H1 (cell line): ENCODE measurements at regions not wholly inside any gene's neighbourhood (a gene's known extent, or its start where the extent isn't known, plus 50 kb on each side); places are given as distances from the start of the nearest gene placed in this dataset.

ENCODE experiments used
- CTCF ChIA-PET: fragments of 300-600 bp; sonication (Branson Sonifier 250); formaldehyde crosslinking; loops from one replicate; lab custom pipeline; 2021; ENCODE audit not compliant: partially characterized antibody; lab: Charles Lee
- POLR2A ChIA-PET: fragments of 300-600 bp; sonication (Branson Sonifier 250); formaldehyde crosslinking; loops from one replicate; lab custom pipeline; 2021; ENCODE audit warnings: inconsistent platforms; ENCODE audit not compliant: partially characterized antibody; lab: Charles Lee
- DNase-seq, 2 experiments: peaks; one replicate each; pipeline versions ENCODE4 v3.0.0 to v3.0.0-alpha.2; 2010 to 2022; ENCODE audit warnings: low spot score in 2 of 2, low read depth in 1 of 2, mixed read lengths in 1 of 2
- FAIRE-seq: peaks from 2 replicates; lab custom pipeline; 2011; peaks lifted over from hg19 to GRCh38; lab: Jason Lieb, UNC
- H2AFZ ChIP-seq: 2 replicates; pipeline ENCODE4 v1.8.1; 2012; ENCODE audit warnings: low read length, inconsistent platforms
- H2AK5ac ChIP-seq: 2 replicates; pipeline ENCODE4 v1.6.1; 2013; ENCODE audit warnings: low read depth, low read length
- H2BK120ac ChIP-seq: replicated peaks from 2 replicates; pipeline ENCODE3; 2013; ENCODE audit warnings: low read depth, low read length, inconsistent platforms
- H2BK12ac ChIP-seq: 2 replicates; pipeline ENCODE4 v1.6.1; 2013; ENCODE audit warnings: low read depth, low read length
- H2BK15ac ChIP-seq: 2 replicates; pipeline ENCODE4 v1.6.1; 2013; ENCODE audit warnings: low read length
- H2BK20ac ChIP-seq: 2 replicates; pipeline ENCODE4 v1.6.1; 2013; ENCODE audit warnings: low read length
- H2BK5ac ChIP-seq: 2 replicates; pipeline ENCODE4 v1.6.1; 2013; ENCODE audit warnings: low read depth, low read length
- H3K14ac ChIP-seq: 2 replicates; pipeline ENCODE4 v1.6.1; 2013; ENCODE audit warnings: inconsistent platforms; ENCODE audit not compliant: insufficient read length
- H3K18ac ChIP-seq: 2 replicates; pipeline ENCODE4 v1.6.1; 2013; ENCODE audit warnings: low read length; ENCODE audit errors: extremely low read depth
- H3K23ac ChIP-seq: 2 replicates; pipeline ENCODE4 v1.6.1; 2013; ENCODE audit warnings: inconsistent platforms; ENCODE audit not compliant: insufficient read length
- H3K23me2 ChIP-seq: 2 replicates; pipeline ENCODE4 v1.6.1; 2013; ENCODE audit warnings: low read depth, low read length
- H3K27ac ChIP-seq: 2 replicates; pipeline ENCODE4 v1.6.1; 2011; ENCODE audit warnings: low read depth, low read length, inconsistent platforms
- H3K27me3 ChIP-seq, 4 experiments: replicated peaks in 1 of 4; 1 replicate in 1 of 4; 2 replicates in 3 of 4; pipeline versions ENCODE4 v1.6.1 to v1.8.1; 2011 to 2013; ENCODE audit warnings: low read length in 3 of 4, mild to moderate bottlenecking in 3 of 4, inconsistent platforms in 2 of 4, mixed read lengths in 2 of 4, moderate library complexity in 1 of 4; ENCODE audit not compliant: control insufficient read depth in 3 of 4, insufficient read depth in 3 of 4; ENCODE audit errors: extremely low read depth in 1 of 4
- H3K36me3 ChIP-seq, 4 experiments: 2 replicates each; pipeline versions ENCODE4 v1.6.1 to v1.8.1; 2011 to 2013; ENCODE audit warnings: mild to moderate bottlenecking in 4 of 4, low read length in 3 of 4, moderate library complexity in 2 of 4, control low read depth in 1 of 4, inconsistent platforms in 1 of 4; ENCODE audit not compliant: insufficient read depth in 4 of 4, control insufficient read depth in 2 of 4
- H3K4ac ChIP-seq: replicated peaks from 2 replicates; pipeline ENCODE3; 2013; ENCODE audit warnings: low read length, low read depth, mixed read lengths, inconsistent platforms; ENCODE audit not compliant: insufficient read length
- H3K4me1 ChIP-seq, 4 experiments: replicated peaks in 1 of 4; 1 replicate in 1 of 4; 2 replicates in 3 of 4; pipeline versions ENCODE4 v1.6.1 to v1.8.1; 2011 to 2013; ENCODE audit warnings: low read length in 3 of 4, inconsistent platforms in 2 of 4, mixed read lengths in 1 of 4; ENCODE audit not compliant: insufficient read depth in 4 of 4, control insufficient read depth in 3 of 4
- H3K4me2 ChIP-seq, 2 experiments: 2 replicates each; pipeline versions ENCODE4 v1.6.1 to v1.8.1; 2011 to 2013; ENCODE audit warnings: low read depth in 2 of 2, low read length in 2 of 2, control low read depth in 1 of 2, inconsistent platforms in 1 of 2, mild to moderate bottlenecking in 1 of 2; ENCODE audit not compliant: insufficient read depth in 1 of 2
- H3K4me3 ChIP-seq, 4 experiments: fragments of 200-600, 300-600 bp in 1 of 4; sonication (generic), shearing (Covaris generic), sonication (Bioruptor Twin) in 1 of 4; 2 replicates each; pipeline versions ENCODE4 v1.5.1 to v1.8.1; 2011 to 2016; ENCODE audit warnings: low read length in 4 of 4, low read depth in 3 of 4, control low read depth in 2 of 4, inconsistent platforms in 2 of 4, mild to moderate bottlenecking in 2 of 4, mixed read lengths in 1 of 4, moderate library complexity in 1 of 4; ENCODE audit not compliant: insufficient read depth in 2 of 4; ENCODE audit errors: extremely low read depth in 1 of 4
- H3K56ac ChIP-seq: replicated peaks from 2 replicates; pipeline ENCODE3; 2013; ENCODE audit warnings: low read depth, mild to moderate bottlenecking, mixed read lengths, low read length, inconsistent platforms; ENCODE audit not compliant: insufficient read length
- H3K79me1 ChIP-seq: 2 replicates; pipeline ENCODE4 v1.6.1; 2013; ENCODE audit warnings: low read depth, low read length, control low read depth
- H3K79me2 ChIP-seq, 2 experiments: 2 replicates each; pipeline versions ENCODE4 v1.6.1 to v1.8.1; 2012 to 2013; ENCODE audit warnings: low read length in 2 of 2, mild to moderate bottlenecking in 2 of 2, inconsistent platforms in 1 of 2; ENCODE audit not compliant: insufficient read depth in 2 of 2, control insufficient read depth in 1 of 2
- H3K9ac ChIP-seq, 4 experiments: replicated peaks in 1 of 4; 1 replicate in 1 of 4; 2 replicates in 3 of 4; pipeline versions ENCODE4 v1.6.1 to v1.8.1; 2011 to 2013; ENCODE audit warnings: low read depth in 3 of 4, low read length in 3 of 4, control low read depth in 2 of 4, mild to moderate bottlenecking in 2 of 4, moderate library complexity in 2 of 4, inconsistent platforms in 1 of 4; ENCODE audit errors: extremely low read depth in 1 of 4
- H3K9me3 ChIP-seq, 2 experiments: 2 replicates each; pipeline versions ENCODE4 v1.6.1 to v1.8.1; 2012 to 2013; ENCODE audit warnings: mild to moderate bottlenecking in 2 of 2, moderate library complexity in 2 of 2, control low read depth in 1 of 2, inconsistent platforms in 1 of 2, low read depth in 1 of 2, low read length in 1 of 2, mixed read lengths in 1 of 2; ENCODE audit not compliant: insufficient read depth in 2 of 2
- H4K20me1 ChIP-seq, 2 experiments: replicated peaks in 1 of 2; 2 replicates each; pipeline versions ENCODE3 to v1.8.1; 2011 to 2013; ENCODE audit warnings: inconsistent platforms in 2 of 2, low read length in 2 of 2, mild to moderate bottlenecking in 1 of 2; ENCODE audit not compliant: insufficient read depth in 2 of 2, control insufficient read depth in 1 of 2
- H4K5ac ChIP-seq: 2 replicates; pipeline ENCODE4 v1.6.1; 2013; ENCODE audit warnings: low read length, low read depth, mixed read lengths, inconsistent platforms; ENCODE audit not compliant: insufficient read length
- H4K8ac ChIP-seq: 2 replicates; pipeline ENCODE4 v1.8.0; 2013; ENCODE audit warnings: mild to moderate bottlenecking, moderate library complexity, low read length, inconsistent platforms; ENCODE audit not compliant: insufficient read depth; ENCODE audit errors: extremely low read depth
- H4K91ac ChIP-seq: replicated peaks from 2 replicates; pipeline ENCODE3; 2013; ENCODE audit warnings: low read length, mixed read lengths, inconsistent platforms; ENCODE audit not compliant: insufficient read length
- CEBPB ChIP-seq: IDR thresholded peaks from 2 replicates; pipeline ENCODE4 v1.6.1; 2012; ENCODE audit warnings: low read depth, low read length
- CHD1 ChIP-seq: IDR thresholded peaks from 2 replicates; pipeline ENCODE4 v1.6.1; 2012; ENCODE audit warnings: low read depth, low read length, improper control_type of control experiment
- JUND ChIP-seq: IDR thresholded peaks from 2 replicates; pipeline ENCODE4 v1.6.1; 2011; ENCODE audit warnings: mild to moderate bottlenecking, improper control_type of control experiment, low read length
- PHF8 ChIP-seq: fragments of 200-600 bp; sonication (generic); conservative IDR thresholded peaks from 2 replicates; pipeline ENCODE4 v1.7.1; 2012; ENCODE audit warnings: low read depth, mild to moderate bottlenecking, inconsistent platforms, low read length, moderate library complexity
- POLR2AphosphoS5 ChIP-seq: IDR thresholded peaks from 2 replicates; pipeline ENCODE4 v1.6.1; 2011; ENCODE audit warnings: low read depth, low read length
- RAD21 ChIP-seq, 2 experiments: IDR thresholded peaks in 1 of 2; conservative IDR thresholded peaks in 1 of 2; 2 replicates each; pipeline ENCODE4 v1.6.1; 2011; ENCODE audit warnings: low read depth in 2 of 2, low read length in 2 of 2, improper control_type of control experiment in 1 of 2, inconsistent platforms in 1 of 2, mild to moderate bottlenecking in 1 of 2, moderate library complexity in 1 of 2
- RXRA ChIP-seq: IDR thresholded peaks from 2 replicates; pipeline ENCODE4 v1.6.1; 2011; ENCODE audit warnings: low read depth, mild to moderate bottlenecking, low read length, moderate library complexity; ENCODE audit not compliant: insufficient read depth
- SIN3A ChIP-seq, 2 experiments: IDR thresholded peaks in 1 of 2; conservative IDR thresholded peaks in 1 of 2; 2 replicates each; pipeline ENCODE4 v1.6.1; 2011 to 2012; ENCODE audit warnings: low read length in 2 of 2, improper control_type of control experiment in 1 of 2, low read depth in 1 of 2, mild to moderate bottlenecking in 1 of 2
- WGBS, 2 experiments: shearing (Covaris generic) in 1 of 2; methylation state at CpG; one replicate each; pipeline versions ENCODE4 v1.1.6 to v1.1.7; 2013 to 2015; ENCODE audit warnings: low lambda C conversion rate in 2 of 2, mixed read lengths in 2 of 2, inconsistent platforms in 1 of 2, low coverage in 1 of 2, missing lambda C conversion rate in 1 of 2; ENCODE audit not compliant: insufficient replicate concordance in 2 of 2, insufficient coverage in 1 of 2, insufficient read length in 1 of 2; ENCODE audit errors: extremely low coverage in 1 of 2, missing lambda C conversion rate in 1 of 2; 5-methylcytosine and 5-hydroxymethylcytosine counted together

- no peak overlapping the region for H4K91ac ChIP-seq
- H3K79me2 ChIP-seq, result no peaks in the 10 kb centered on the region
- no peak overlapping the region for H3K4me3 ChIP-seq
- no peak overlapping the region for H3K56ac ChIP-seq
- H3K27ac ChIP-seq, result no peak overlapping the region
- H2BK12ac ChIP-seq, result no peak overlapping the region
- no peaks in the 10 kb centered on the region for H3K36me3 ChIP-seq
- no peak overlapping the region for H3K4me2 ChIP-seq
- H4K5ac ChIP-seq, result no peak overlapping the region
- ChIA-PET POLR2A (no interaction called here), CTCF (interaction anchor here (0.9 kb wide), 1 partner anchor 11 kb away, joined by 3 read pairs; no protein-coding TSS in a partner anchor)
- H3K4me1 ChIP-seq, result no peaks in the 10 kb centered on the region
- TF ChIP-seq JUND (no peak), PHF8 (no peak), RAD21 (IDR thresholded peaks at IDR 0.05 in 1 of 2, conservative IDR thresholded peaks at IDR 0.05 in 1 of 2; ENCODE audit: low read depth in 2 of 2, low read length in 2 of 2) (no peak), CEBPB (no peak), SIN3A (conservative IDR thresholded peaks at IDR 0.05 in 1 of 2, IDR thresholded peaks at IDR 0.05 in 1 of 2; ENCODE audit: low read depth in 1 of 2, low read length in 2 of 2) (no peak), RXRA (no peak), POLR2AphosphoS5 (no peak), CHD1 (no peak)
- no peak overlapping the region for H3K23ac ChIP-seq
- no peak overlapping the region for H2BK5ac ChIP-seq
- no peak overlapping the region for H2BK15ac ChIP-seq
- H4K20me1 ChIP-seq, result no peaks in the 10 kb centered on the region
- H3K14ac ChIP-seq, result no peak overlapping the region
- no peak overlapping the region for H2BK120ac ChIP-seq
- no peak overlapping the region for H2AFZ ChIP-seq
- no peak overlapping the region for H3K9ac ChIP-seq
- WGBS, 2 experiments, result 100% methylated on average over 4 of the region's 4 CpGs; no CpG with 5 or more reads in 1 of the 2 experiments
- H4K8ac ChIP-seq, result no peak overlapping the region
- no peaks in the 10 kb centered on the region for H3K9me3 ChIP-seq
- H3K27me3 ChIP-seq, result no peaks in the 10 kb centered on the region
- no peak overlapping the region for H3K18ac ChIP-seq
- no peak overlapping the region for H2AK5ac ChIP-seq
- no peaks in the 10 kb centered on the region for H3K79me1 ChIP-seq
- no peak overlapping the region for H2BK20ac ChIP-seq
- DNase-seq, result no peak
- H3K4ac ChIP-seq, result no peak overlapping the region
- no peak for FAIRE-seq
- no peaks in the 10 kb centered on the region for H3K23me2 ChIP-seq
These were observed 602.9 kb upstream of the ATP2B1 start for GRCh38 chr12:90311561-90311960.
